ENCODE measurements at regions not wholly inside any gene's neighbourhood (a gene's known extent, or its start where the extent isn't known, plus 50 kb on each side); places are given as distances from the start of the nearest gene placed in this dataset.

DNA sequence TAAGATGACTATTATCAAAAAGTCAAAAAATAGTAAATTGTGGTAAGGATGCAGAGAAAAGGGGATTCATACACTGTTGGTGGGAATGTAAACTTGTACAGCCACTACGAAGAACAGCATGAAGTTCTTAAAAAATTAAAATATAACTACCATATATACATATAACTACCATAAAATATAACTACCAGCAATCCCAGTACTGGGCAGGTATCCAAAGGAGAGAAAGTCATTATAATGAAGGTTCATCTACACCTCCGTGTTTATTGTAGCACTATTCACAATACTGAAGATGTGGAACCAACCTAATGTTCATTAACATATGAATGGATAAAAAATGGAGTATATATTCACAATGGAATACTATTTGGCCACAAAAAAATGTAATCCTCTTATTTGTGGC, 360.9 kb upstream of the CT83 start:
- ATAC-seq (no peak), DNase-seq (no peak)
- WGBS, 3 donors: 67 to 82% (median 75%) methylated on average over 2 of the region's 2 CpGs
- Histone ChIP-seq H3K4me3 (no peak overlapping the region), H3K27me3 (ENCODE audit: insufficient read depth in 3 of 3, low read length in 2 of 3) (no peaks in the 10 kb centered on the region), H3K9me3 (no peaks in the 10 kb centered on the region), H3K27ac (no peak overlapping the region), H3K36me3 (ENCODE audit: insufficient read depth in 1 of 2, low read depth in 1 of 2) (no peaks in the 10 kb centered on the region), H3K4me1 (no peaks in the 10 kb centered on the region)
- intact Hi-C loops (cut with DNase I): no loop called here
- TF ChIP-seq, protein P1, sequence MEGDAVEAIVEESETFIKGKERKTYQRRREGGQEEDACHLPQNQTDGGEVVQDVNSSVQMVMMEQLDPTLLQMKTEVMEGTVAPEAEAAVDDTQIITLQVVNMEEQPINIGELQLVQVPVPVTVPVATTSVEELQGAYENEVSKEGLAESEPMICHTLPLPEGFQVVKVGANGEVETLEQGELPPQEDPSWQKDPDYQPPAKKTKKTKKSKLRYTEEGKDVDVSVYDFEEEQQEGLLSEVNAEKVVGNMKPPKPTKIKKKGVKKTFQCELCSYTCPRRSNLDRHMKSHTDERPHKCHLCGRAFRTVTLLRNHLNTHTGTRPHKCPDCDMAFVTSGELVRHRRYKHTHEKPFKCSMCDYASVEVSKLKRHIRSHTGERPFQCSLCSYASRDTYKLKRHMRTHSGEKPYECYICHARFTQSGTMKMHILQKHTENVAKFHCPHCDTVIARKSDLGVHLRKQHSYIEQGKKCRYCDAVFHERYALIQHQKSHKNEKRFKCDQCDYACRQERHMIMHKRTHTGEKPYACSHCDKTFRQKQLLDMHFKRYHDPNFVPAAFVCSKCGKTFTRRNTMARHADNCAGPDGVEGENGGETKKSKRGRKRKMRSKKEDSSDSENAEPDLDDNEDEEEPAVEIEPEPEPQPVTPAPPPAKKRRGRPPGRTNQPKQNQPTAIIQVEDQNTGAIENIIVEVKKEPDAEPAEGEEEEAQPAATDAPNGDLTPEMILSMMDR (IDR thresholded peaks at IDR 0.05): no peak

DNA sequence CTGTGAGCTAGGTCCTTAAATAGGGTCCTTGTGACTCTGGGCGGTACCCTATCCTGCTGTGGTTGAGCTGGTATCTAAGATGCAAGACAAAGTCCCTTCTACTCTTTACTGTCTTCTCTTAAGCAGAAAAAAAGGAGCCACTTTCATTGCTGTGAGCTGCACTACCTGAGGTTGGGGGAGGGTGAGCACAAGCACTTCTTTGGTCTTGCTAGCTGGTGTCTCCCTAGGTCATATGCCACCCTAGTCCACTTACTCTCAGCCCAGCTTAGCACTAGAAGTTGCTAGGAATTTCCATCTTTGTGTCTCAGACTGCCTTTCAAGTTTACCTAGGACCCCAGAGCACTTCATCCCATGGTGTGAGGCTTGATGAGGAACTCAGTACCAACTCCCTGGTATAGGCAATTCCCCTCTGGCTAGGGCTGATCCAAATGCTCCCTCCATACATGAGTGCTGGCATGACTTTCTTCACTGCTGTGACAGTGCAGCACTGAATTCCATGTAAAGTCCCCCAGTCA, 343.6 kb upstream of the CT83 start:
- Histone ChIP-seq H3K4me3 (no peak overlapping the region), H3K27me3 (ENCODE audit: insufficient read depth in 3 of 3, low read length in 2 of 3) (peaks cover 0 to 4% (median 0%) of the 10 kb centered on the region in 3 donors), H3K9me3 (no peaks in the 10 kb centered on the region), H3K27ac (no peak overlapping the region), H3K36me3 (ENCODE audit: insufficient read depth in 1 of 2, low read depth in 1 of 2) (no peaks in the 10 kb centered on the region), H3K4me1 (no peaks in the 10 kb centered on the region)
- intact Hi-C loops (cut with DNase I): no loop called here
- no peak for ATAC-seq
- DNase-seq: no peak
- WGBS, 3 donors: 87 to 94% (median 91%) methylated on average over 1 of the region's 1 CpG
- TF ChIP-seq, protein P1 (IDR thresholded peaks at IDR 0.05): no peak

DNA sequence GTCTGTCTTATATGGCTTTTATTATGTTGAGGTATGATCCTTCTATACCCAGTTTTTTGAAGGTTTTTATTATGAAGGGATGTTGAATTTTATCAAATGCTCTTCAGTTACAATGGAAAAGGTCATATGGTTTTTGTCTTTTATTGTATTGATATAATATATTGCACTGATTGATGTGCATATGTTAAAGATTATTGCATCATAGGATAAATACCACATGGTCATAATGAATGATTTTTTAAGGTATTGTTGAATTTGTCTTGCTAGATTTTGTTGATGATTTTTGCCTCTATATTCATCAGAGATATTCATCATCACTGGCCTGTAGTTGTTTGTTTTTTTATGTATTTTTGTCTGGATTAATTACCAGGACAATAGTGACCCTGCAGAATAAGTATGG, 339.2 kb upstream of the CT83 start:
- no peaks in the 10 kb centered on the region for H3K36me3 ChIP-seq (ENCODE audit: insufficient read depth in 1 of 2, low read depth in 1 of 2)

DNA sequence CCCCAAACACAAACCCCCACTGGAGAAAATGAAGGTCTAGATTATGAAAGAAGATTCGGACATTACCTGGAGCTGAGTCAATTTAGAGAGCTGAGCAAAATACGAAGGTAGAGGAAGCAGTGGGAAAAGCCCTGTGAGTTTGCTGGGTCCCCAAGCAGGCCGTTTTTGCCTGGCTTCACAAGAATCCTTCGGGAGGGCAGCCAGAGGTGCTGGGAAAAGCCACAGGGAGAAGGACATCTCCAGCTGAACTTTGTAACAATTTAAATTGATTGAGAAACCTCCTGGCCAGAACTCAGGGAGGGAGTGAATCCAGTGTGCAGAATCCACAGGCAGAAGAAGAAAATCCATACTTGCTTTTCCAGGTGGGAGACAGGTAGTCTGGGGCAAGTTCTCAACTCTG, 319.1 kb upstream of the CT83 start:
- DNase-seq (peak; percentile 16 to 56), ATAC-seq (no peak)
- Histone ChIP-seq H3K4me1 (no peaks in the 10 kb centered on the region), H3K27me3 (ENCODE audit: insufficient read depth in 3 of 3, low read length in 2 of 3) (no peaks in the 10 kb centered on the region), H3K36me3 (ENCODE audit: insufficient read depth in 1 of 2, low read depth in 1 of 2) (no peaks in the 10 kb centered on the region), H3K9me3 (no peaks in the 10 kb centered on the region), H3K4me3 (no peak overlapping the region), H3K27ac (no peak overlapping the region)
- TF ChIP-seq, protein P1 (IDR thresholded peaks at IDR 0.05): no peak
- intact Hi-C loops (cut with DNase I): no loop called here
- WGBS, 3 donors: 54 to 63% (median 60%) methylated on average over 3 to 4 of the region's 4 CpGs

More for the DNA sequence above, 339.2 kb upstream of the CT83 start:
- H3K27me3 ChIP-seq (ENCODE audit: insufficient read depth in 3 of 3, low read length in 2 of 3): no peaks in the 10 kb centered on the region
- H3K4me1 ChIP-seq: no peaks in the 10 kb centered on the region
- no peaks in the 10 kb centered on the region for H3K9me3 ChIP-seq
- DNase-seq: no peak
- no peak overlapping the region for H3K4me3 ChIP-seq
- TF ChIP-seq, protein P1 (IDR thresholded peaks at IDR 0.05): no peak
- H3K27ac ChIP-seq: no peak overlapping the region
- intact Hi-C loops (cut with DNase I): no loop called here
- no peak for ATAC-seq

DNA sequence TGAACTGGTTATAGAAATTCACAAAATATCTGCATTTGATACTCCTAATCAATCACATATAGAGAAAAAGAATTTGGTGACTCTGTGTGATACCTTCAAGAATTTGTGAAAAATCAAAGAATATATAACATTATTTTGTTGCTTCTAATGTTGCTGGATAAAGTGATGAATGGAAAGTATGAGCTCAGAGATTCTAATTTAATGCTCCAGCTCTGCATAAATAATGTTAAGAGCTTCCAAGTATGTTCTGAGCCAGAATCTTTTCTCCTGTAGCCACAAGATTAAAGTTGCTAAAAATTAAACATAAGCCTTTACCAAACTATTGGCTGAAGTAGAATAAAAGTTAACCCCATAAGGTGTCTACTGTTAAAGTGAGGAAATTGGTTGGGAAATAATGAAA, 294.7 kb upstream of the CT83 start:
- Histone ChIP-seq H3K4me1 (no peaks in the 10 kb centered on the region), H3K27me3 (ENCODE audit: insufficient read depth in 3 of 3, low read length in 2 of 3) (no peaks in the 10 kb centered on the region), H3K27ac (no peak overlapping the region), H3K4me3 (no peak overlapping the region), H3K36me3 (ENCODE audit: insufficient read depth in 1 of 2, low read depth in 1 of 2) (no peaks in the 10 kb centered on the region), H3K9me3 (no peaks in the 10 kb centered on the region)
- ATAC-seq (no peak), DNase-seq (no peak)
- intact Hi-C loops (cut with DNase I): loop anchor here in 1 of 2 donors (5.0 kb wide), 1 partner anchor 1655 kb away; no protein-coding TSS in a partner anchor
- TF ChIP-seq, protein P1 (IDR thresholded peaks at IDR 0.05): no peak

Measured in psoas muscle (tissue), 7 donors.